Stomach (tissue), 4 donors: ENCODE measurements at regions not wholly inside any gene's neighbourhood (a gene's known extent, or its start where the extent isn't known, plus 50 kb on each side); places are given as distances from the start of the nearest gene placed in this dataset.

ENCODE experiments used
- CTCF ChIP-seq, 7 experiments: fragments of 450-650 bp in 4 of 7; fragments of 200-600 bp in 3 of 7; sonication (generic) in 3 of 7; IDR thresholded peaks; one replicate each; pipeline ENCODE4 v1.5.1; 2016 to 2019; ENCODE audit warnings: antibody characterized with exemption in 7 of 7, control low read depth in 2 of 7, mild to moderate bottlenecking in 1 of 7
- POLR2A ChIP-seq, 4 donors: fragments of 450-650 bp; IDR thresholded peaks; one replicate each; pipeline ENCODE4 v1.6.1; 2016; ENCODE audit warnings: antibody characterized with exemption in 4 of 4, control low read depth in 2 of 4, mild to moderate bottlenecking in 1 of 4, moderate library complexity in 1 of 4
- POLR2AphosphoS5 ChIP-seq, 3 donors: sonication (generic); formaldehyde crosslinking; IDR thresholded peaks; one replicate each; pipeline ENCODE4 v1.6.1; 2016; ENCODE audit warnings: antibody characterized with exemption in 3 of 3

- TF ChIP-seq POLR2A (IDR thresholded peaks at IDR 0.05), result no peak
- no peak for TF ChIP-seq CTCF (IDR thresholded peaks at IDR 0.05)
- no peak for TF ChIP-seq POLR2AphosphoS5 (IDR thresholded peaks at IDR 0.05)
Measured at GRCh38 chr4:156547891-156548290, 423.7 kb downstream of the PDGFC start.
